OCI-LY3 (cell line): ENCODE measurements at regions not wholly inside any gene's neighbourhood (a gene's known extent, or its start where the extent isn't known, plus 50 kb on each side); places are given as distances from the start of the nearest gene placed in this dataset.

Experiments used
- CTCF ChIP-seq: fragments of 200-600, 300-600 bp; sonication (generic); IDR thresholded peaks from 2 replicates; pipeline ENCODE4 v1.5.1; 2014; ENCODE audit warnings: antibody characterized with exemption, low read length, low read depth
- EZH2phosphoT487 ChIP-seq: fragments of 200-600 bp; shearing (Covaris generic); IDR thresholded peaks from 2 replicates; pipeline ENCODE4 v1.6.1; 2018; ENCODE audit warnings: antibody characterized with exemption, mixed run types, low read depth

GRCh38 chr1:29482991-29483390, 246.7 kb downstream of the PTPRU start:
- TF ChIP-seq CTCF: no peak
- TF ChIP-seq EZH2phosphoT487: no peak
